ENCODE measurements at regions not wholly inside any gene's neighbourhood (a gene's known extent, or its start where the extent isn't known, plus 50 kb on each side); places are given as distances from the start of the nearest gene placed in this dataset.

- TF ChIP-seq EZH2 (IDR thresholded peaks at IDR 0.05; ENCODE audit: borderline replicate concordance, low read length): no peak
- TF ChIP-seq CTCF (IDR thresholded peaks at IDR 0.05; ENCODE audit: low read length): no peak
These were observed 672.3 kb downstream of the UTRN start for GRCh38 chr6:144957236-144957937.

Data from OCI-LY1 (cell line).